Rectal smooth muscle tissue (tissue), 1 donor: ENCODE measurements at regions not wholly inside any gene's neighbourhood (a gene's known extent, or its start where the extent isn't known, plus 50 kb on each side); places are given as distances from the start of the nearest gene placed in this dataset.

ENCODE experiments used
- H3K27ac ChIP-seq: one replicate; pipeline ENCODE4 v1.7.0; 2013; ENCODE audit warnings: low read depth, low read length, inconsistent platforms
- H3K27me3 ChIP-seq: one replicate; pipeline ENCODE4 v1.7.0; 2013; ENCODE audit warnings: low read length; ENCODE audit not compliant: control insufficient read depth, insufficient read depth
- H3K36me3 ChIP-seq: one replicate; pipeline ENCODE4 v1.7.0; 2013; ENCODE audit warnings: low read length; ENCODE audit not compliant: control insufficient read depth, insufficient read depth
- H3K4me1 ChIP-seq: one replicate; pipeline ENCODE4 v1.7.0; 2013; ENCODE audit warnings: low read length; ENCODE audit not compliant: control insufficient read depth, insufficient read depth
- H3K4me3 ChIP-seq: one replicate; pipeline ENCODE4 v1.7.0; 2013; ENCODE audit warnings: low read length
- H3K9ac ChIP-seq: one replicate; pipeline ENCODE4 v1.7.0; 2013; ENCODE audit warnings: low read length

DNA sequence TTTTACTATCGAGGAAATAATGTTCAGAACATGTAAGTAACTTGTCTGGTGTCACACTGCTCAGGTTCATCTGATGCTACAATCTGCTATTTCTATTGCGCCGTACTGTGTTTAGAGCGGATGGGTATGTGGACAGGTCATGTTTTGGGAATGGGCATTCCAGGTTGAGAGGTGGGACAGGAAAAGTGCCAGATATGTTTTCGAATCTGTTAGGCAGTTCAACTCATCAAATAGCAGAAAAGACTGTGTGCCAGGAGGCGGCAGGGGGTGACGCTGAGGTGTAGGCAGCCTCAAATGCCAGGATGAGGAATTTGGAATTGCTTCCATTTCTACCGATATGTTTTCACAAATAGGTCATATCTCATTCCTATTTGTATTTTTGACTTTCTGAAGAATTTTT lies 123.8 kb downstream of the HRH4 start:
- Histone ChIP-seq H3K4me3 (no peak overlapping the region), H3K27ac (no peak overlapping the region), H3K4me1 (no peaks in the 10 kb centered on the region), H3K27me3 (no peaks in the 10 kb centered on the region), H3K36me3 (no peaks in the 10 kb centered on the region), H3K9ac (no peak overlapping the region)

GRCh38 chr18:24584813-24585212 lies 124.4 kb downstream of the HRH4 start:
- H3K4me1 ChIP-seq: no peaks in the 10 kb centered on the region
- no peak overlapping the region for H3K4me3 ChIP-seq
- no peaks in the 10 kb centered on the region for H3K36me3 ChIP-seq
- no peak overlapping the region for H3K27ac ChIP-seq
- no peak overlapping the region for H3K9ac ChIP-seq
- H3K27me3 ChIP-seq: no peaks in the 10 kb centered on the region

DNA sequence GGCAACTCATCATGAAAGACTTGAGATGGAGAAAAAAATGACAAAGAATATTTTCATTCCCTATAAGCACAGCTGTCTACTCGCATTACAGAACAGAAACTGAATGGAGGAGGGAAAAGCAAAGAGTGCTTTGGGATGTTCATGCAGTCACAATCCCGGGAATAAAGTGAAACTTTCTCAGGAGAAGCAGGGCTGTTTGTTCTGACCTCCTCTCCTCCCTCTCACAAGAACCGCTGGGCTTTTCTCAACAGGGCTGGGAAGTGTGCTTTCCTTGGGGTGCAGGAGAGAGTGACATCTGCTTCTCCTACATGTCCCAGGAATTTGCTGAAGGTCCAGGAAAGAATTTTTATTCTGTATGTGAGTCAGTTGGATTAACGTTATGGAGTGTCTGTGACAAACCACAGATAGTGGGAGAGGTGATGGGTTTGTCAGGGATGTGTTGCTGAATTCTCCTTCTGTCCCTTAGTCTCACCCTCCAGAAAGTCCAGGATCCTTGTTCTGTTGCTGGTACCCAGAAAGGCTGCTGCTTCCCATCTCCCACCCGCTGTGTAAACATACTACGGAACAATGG lies 125.6 kb downstream of the HRH4 start:
- Histone ChIP-seq H3K36me3 (no peaks in the 10 kb centered on the region), H3K27ac (no peak overlapping the region), H3K9ac (no peak overlapping the region), H3K27me3 (no peaks in the 10 kb centered on the region), H3K4me3 (no peak overlapping the region), H3K4me1 (no peaks in the 10 kb centered on the region)

DNA sequence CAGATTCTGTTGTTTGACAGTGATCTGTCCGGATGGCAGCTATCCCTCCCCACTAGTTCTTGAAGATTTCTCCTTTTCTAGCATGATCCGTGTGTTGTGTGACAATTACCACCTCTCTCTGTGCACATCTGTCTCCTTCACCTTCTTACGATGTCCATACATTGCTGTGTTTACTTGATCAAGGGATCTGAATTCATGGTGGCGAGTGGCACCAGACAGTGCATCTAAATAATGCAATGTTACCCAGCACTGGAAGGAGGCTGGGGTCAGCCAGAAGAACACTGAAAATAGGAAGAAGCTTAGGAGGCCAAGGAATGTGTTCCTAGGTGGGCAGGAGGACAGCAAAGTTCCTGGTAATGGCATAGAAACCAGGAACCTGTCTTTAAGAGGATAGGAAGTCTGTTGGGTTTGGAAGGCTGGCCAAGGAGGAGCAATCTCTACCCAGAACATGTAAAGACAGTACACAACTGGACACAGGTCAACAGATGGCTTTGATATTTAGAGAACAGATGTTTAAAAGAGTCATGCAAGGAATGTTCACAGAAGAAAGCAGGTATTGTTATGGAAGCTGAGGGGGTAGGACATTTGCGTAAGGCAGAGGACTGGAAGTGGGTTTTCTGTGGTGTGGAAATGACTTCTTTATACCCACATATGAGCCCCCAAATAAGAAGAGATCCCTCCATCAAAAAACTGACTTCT lies 126.4 kb downstream of the HRH4 start:
- no peaks in the 10 kb centered on the region for H3K36me3 ChIP-seq
- H3K4me1 ChIP-seq: no peaks in the 10 kb centered on the region
- no peak overlapping the region for H3K4me3 ChIP-seq
- H3K27ac ChIP-seq: no peak overlapping the region
- H3K9ac ChIP-seq: no peak overlapping the region
- no peaks in the 10 kb centered on the region for H3K27me3 ChIP-seq

DNA sequence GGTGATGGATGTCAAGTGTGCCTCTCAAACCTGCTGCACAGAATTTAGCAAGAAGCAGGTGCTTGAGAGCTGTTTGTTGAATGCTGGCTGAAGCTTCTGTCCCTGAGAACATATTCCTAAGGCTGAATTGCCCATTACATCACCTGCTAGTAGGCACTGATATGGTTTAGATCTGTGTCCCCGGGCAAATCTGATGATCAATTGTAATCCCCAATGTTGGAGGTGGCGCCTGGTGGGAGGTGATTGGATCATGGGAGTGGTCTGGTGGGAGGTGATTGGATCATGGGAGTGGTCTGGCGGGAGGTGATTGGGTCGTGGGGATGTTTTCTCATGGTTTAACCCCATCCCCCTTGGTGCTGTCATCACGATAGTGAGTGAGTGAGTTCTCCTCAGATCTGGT lies 128.0 kb downstream of the HRH4 start:
- Histone ChIP-seq H3K4me3 (no peak overlapping the region), H3K36me3 (no peaks in the 10 kb centered on the region), H3K27ac (no peak overlapping the region), H3K27me3 (no peaks in the 10 kb centered on the region), H3K4me1 (no peaks in the 10 kb centered on the region), H3K9ac (no peak overlapping the region)

GRCh38 chr18:24590946-24591345 lies 130.5 kb downstream of the HRH4 start:
- H3K9ac ChIP-seq: no peak overlapping the region
- no peaks in the 10 kb centered on the region for H3K27me3 ChIP-seq
- no peaks in the 10 kb centered on the region for H3K4me1 ChIP-seq
- H3K36me3 ChIP-seq: no peaks in the 10 kb centered on the region
- H3K4me3 ChIP-seq: no peak overlapping the region
- H3K27ac ChIP-seq: no peak overlapping the region

DNA sequence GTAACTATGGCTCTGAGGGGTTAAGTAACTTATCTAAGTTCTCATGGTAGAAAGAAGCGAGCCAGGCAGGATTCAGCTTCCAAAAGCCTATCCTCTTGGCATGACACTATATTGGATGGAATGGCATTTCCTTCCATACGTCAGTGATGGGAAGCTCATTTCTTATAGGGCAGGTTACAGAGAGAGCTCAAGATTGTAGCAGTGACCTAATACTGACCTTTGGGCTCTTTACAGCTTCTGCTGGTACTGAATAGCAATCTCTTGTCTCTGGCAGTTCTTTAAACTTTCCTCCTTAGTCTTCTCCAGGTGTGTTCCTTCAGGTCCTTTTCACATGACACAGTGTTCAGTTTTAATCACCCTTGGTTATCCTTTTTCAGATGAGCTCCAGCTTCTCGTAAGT lies 133.0 kb downstream of the HRH4 start:
- Histone ChIP-seq H3K27ac (no peak overlapping the region), H3K4me3 (no peak overlapping the region), H3K9ac (no peak overlapping the region), H3K4me1 (no peaks in the 10 kb centered on the region), H3K27me3 (peaks cover 1% of the 10 kb centered on the region), H3K36me3 (no peaks in the 10 kb centered on the region)

DNA sequence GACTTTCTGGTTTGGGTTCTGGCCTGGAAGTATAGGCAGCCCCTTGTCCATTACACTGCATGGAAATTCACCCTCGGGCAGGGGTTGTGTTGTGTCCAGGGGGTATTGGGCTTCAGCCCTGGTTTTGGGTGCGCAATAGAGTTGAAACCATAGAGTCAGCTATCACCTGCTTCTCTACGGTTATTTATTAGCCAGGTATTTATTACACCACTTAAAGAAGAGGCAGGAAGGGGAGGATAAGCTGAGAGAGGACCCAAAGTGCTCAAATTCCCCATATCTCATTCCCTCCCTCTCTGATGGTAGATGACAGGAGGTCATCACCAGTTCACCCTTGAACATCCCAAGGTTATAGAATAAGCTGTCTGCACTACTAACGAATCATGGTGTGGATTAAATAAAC lies 133.4 kb downstream of the HRH4 start:
- Histone ChIP-seq H3K27ac (no peak overlapping the region), H3K4me1 (no peaks in the 10 kb centered on the region), H3K4me3 (no peak overlapping the region), H3K27me3 (peaks cover 1% of the 10 kb centered on the region), H3K9ac (no peak overlapping the region), H3K36me3 (no peaks in the 10 kb centered on the region)

GRCh38 chr18:24595561-24596031 lies 135.2 kb downstream of the HRH4 start:
- H3K36me3 ChIP-seq: no peaks in the 10 kb centered on the region
- H3K4me3 ChIP-seq: no peak overlapping the region
- H3K27ac ChIP-seq: no peak overlapping the region
- peaks cover 1% of the 10 kb centered on the region for H3K27me3 ChIP-seq
- H3K9ac ChIP-seq: no peak overlapping the region
- H3K4me1 ChIP-seq: no peaks in the 10 kb centered on the region

- Histone ChIP-seq H3K4me3 (no peak overlapping the region), H3K36me3 (no peaks in the 10 kb centered on the region), H3K4me1 (no peaks in the 10 kb centered on the region), H3K27ac (no peak overlapping the region), H3K27me3 (peaks cover 1% of the 10 kb centered on the region), H3K9ac (no peak overlapping the region)
These were observed 139.7 kb downstream of the HRH4 start for GRCh38 chr18:24600076-24600654.

DNA sequence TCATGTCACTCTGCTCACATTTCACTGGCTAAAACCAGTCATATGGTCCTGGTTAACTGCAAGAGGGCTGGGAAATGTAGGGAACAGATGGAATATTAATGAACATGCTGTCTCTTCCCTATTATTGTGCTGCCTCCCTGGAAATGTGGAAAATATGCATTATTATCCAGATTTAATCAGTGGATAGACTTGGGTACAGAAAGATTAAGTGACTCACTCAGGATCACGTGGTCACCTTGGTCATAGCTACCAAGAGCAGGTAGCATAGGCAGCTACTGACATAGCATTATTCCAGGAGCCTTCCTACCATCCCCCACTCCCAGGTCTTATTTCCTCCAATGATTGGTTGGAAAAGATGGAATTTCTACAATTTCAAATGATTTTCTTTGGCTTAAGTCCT lies 141.1 kb downstream of the HRH4 start:
- Histone ChIP-seq H3K36me3 (no peaks in the 10 kb centered on the region), H3K4me1 (no peaks in the 10 kb centered on the region), H3K27ac (no peak overlapping the region), H3K9ac (no peak overlapping the region), H3K27me3 (peaks cover 1% of the 10 kb centered on the region), H3K4me3 (no peak overlapping the region)

DNA sequence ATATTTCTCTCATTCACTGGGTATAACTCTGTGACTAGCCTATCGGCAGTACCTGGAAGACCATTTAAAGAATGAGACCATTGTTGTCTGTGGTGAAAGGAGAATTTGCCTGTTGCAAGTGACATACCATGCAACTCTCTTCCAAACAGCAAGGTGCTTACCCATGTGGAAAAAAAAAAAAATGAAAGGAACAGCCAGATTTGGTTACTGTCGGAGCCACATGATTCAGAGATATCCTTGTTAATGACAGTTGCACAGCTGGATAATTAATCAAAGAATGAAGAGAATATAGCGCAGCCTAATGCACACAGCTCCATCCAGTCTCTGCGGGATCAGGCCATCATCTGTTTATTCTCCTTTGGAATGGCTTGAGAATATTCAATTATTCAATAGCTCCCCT lies 141.8 kb downstream of the HRH4 start:
- Histone ChIP-seq H3K9ac (no peak overlapping the region), H3K36me3 (no peaks in the 10 kb centered on the region), H3K27ac (no peak overlapping the region), H3K27me3 (peaks cover 1% of the 10 kb centered on the region), H3K4me1 (no peaks in the 10 kb centered on the region), H3K4me3 (no peak overlapping the region)

DNA sequence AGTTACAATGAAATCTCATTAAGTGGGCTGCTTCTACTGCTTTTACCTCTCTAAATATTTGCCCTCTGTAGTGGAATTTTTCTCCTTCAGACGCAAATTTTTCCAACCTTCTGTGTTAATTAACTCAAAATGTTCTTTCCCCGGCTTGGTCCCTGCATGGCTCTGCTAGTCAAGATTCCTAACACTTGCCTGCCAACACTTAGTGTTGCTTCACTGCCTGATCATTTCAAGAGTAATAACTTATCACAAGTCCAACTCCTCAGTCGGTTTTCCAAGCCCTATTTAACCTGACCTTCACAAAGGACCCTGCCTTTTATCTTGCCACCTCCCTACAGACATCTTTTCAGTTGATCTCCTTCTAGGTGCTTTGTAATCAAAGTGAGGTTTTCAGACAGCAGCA lies 142.7 kb downstream of the HRH4 start:
- H3K27ac ChIP-seq: no peak overlapping the region
- no peak overlapping the region for H3K4me3 ChIP-seq
- no peak overlapping the region for H3K9ac ChIP-seq
- no peaks in the 10 kb centered on the region for H3K27me3 ChIP-seq
- H3K4me1 ChIP-seq: no peaks in the 10 kb centered on the region
- no peaks in the 10 kb centered on the region for H3K36me3 ChIP-seq
